ENCODE measurements at regions not wholly inside any gene's neighbourhood (a gene's known extent, or its start where the extent isn't known, plus 50 kb on each side); places are given as distances from the start of the nearest gene placed in this dataset.

- TF ChIP-seq POLR2A (IDR thresholded peaks at IDR 0.05; ENCODE audit: low read length): no peak
- TF ChIP-seq GATA1 (IDR thresholded peaks at IDR 0.05; ENCODE audit: low read depth, low read length): no peak
Observed at GRCh38 chr11:134535029-134536025, 123.3 kb upstream of the B3GAT1 start.
